ENCODE measurements at regions not wholly inside any gene's neighbourhood (a gene's known extent, or its start where the extent isn't known, plus 50 kb on each side); places are given as distances from the start of the nearest gene placed in this dataset.

DNA sequence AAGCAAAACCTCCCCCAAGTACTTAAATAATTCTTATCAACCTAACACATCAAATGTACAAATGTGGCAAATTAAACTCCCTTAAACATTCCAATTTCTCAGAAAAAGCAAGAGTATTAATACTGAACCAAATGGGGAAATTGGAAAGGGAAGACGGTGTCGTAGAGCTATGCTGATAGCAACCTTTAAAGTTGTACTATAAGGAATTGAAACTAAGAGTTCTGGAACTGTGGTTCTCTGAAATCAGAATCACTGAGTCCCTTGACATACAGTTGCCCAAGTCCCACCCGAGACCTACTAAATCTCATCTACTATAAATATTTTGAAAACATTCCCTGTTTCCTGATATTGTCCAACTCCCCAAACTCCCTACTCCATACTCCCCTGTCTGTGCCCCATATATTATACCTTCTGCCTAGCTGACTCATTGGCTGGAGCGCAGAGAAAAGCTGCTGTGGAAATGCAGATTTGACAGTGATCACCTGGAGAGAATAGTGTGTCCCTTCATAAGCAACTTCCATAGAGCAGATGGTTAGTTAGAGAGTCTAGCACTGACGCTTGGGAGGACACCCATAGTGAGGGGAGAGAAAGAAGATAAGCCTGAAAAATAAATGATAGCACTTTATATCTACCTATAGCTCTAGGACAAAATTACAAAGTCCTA, 51.4 kb upstream of the ITM2B start:
- DNase-seq: no peak

DNA sequence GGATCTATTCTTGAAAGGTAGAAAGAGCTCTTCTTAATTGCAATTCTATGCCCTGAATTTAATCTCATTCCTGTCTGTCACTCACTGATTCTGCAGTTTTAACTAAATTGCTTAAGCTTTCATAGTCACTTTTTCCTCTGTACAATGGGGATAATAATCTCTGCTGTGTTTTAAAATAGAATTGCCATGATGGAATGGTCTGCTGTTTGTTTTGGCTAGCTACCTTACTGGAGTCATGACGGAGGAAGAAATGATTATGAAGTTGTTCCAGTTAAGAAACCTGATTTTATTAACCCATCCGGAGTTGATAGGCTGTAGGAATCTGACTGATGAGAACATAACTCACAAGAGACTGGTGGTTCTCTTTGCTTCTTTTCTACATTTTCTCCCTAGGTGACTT, 54.9 kb upstream of the ITM2B start:
- no peak for DNase-seq

DNA sequence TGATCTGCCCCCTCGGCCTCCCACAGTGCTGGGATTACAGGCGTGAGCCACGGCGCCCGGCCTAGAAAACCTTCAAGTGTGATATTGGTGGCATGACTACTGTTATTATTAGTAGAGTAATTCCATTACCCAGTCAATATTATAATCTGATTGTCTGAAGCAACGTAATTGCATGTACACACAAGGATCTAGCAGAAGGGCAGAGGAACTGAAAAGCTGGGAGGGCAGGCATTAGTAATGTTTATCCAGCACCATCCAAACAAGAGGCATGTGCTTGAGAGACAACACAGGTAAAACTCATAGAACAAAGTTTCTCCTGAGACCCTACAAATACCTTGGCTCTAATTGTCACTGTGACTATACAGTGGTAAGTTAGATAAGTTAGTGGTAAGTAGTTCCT, 56.2 kb upstream of the ITM2B start:
- no peak for DNase-seq

DNA sequence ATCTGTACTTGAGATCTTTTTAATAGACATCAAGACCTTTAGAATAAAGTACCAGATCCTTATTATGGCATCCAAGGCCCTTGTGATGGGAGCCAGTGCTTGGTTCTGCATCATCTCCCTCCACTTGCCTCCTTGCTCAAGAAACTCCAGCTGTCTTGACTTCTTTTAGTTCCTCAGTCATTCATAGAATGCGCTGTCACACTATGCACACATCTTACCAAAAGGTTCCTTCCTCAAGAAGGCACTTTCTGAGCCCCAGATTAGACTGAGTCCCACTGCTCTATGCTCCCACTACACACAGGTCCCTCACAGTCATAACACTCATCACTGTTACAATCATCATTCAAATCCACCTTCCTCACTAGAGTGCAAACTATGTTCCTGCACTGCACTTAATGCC, 57.8 kb upstream of the ITM2B start:
- no peak for DNase-seq

DNA sequence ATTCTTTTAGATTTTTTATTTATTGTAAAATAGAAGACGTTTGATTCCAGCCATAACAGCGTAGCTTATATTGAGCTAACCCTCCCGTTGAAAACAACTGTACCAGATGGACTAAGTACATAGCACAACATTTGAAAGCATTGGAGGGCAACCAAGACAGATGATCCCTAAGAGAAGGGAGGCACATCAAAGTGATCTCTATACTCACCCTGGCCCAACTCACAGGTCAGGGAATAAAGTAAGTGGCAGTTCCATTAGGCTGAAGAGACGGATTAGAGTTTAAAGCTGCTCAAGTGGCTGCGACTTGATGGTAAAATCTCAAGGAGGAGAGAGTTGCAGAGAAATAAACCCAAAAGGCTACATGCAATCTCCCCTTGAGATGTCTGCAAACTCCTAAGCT, 65.1 kb upstream of the ITM2B start:
- no peak for DNase-seq

DNA sequence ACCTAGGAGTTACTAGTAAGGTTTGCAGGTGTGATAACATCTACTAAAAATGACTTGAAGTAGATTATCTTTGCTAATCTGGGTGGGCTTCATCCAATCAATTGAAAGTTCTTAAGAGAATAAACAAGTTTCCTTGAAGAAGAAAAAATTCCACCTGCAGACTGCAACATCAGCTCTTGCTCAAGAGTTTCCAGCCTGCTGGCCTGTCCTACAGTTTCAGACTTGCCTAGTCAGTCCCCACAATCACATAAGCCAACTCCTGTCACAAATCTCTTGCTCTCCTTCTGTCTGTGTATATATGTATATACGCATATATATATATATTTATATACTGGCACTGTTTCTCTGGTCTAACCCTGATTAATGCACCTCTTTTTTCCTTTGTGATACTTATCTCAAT, 67.3 kb upstream of the ITM2B start:
- no peak for DNase-seq

DNA sequence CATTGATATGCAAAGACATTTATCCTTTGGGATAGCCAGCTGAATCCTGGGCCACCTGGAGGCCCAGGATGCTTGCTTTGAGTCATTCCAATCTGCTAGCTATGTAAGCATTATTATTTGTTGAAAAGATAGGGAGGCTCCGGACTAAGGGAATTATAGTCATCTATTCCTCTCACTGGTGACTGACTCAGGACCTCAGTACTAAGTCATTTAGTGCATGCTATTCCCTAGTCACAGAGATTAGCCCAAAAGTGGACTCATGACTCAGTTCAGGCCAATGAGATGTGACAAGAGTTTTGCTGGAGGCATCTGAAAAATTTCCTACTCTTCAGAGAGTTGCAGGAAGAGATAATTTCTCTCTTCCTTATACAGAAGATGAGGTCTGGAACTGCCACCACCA, 67.9 kb upstream of the ITM2B start:
- DNase-seq: no peak

DNA sequence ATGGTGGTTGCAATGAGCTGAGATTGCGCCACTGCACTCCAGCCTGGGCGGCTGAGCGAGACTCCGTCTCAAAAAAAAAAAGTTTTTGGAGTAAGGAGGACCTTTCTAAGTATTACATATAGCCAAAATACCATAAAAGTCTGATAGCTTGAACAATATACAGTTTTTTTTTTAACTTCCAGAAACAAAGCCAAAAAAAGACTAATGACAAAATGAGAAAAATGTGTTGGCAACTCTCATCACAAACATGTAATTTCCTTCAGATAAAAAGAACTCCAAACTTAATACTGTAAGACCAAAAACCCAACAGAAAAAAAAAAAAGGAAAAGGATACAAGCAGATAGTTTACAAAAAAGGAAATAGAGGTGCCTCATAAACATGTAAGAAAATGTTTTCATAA, 68.2 kb upstream of the MED4 start:
- DNase-seq: no peak

DNA sequence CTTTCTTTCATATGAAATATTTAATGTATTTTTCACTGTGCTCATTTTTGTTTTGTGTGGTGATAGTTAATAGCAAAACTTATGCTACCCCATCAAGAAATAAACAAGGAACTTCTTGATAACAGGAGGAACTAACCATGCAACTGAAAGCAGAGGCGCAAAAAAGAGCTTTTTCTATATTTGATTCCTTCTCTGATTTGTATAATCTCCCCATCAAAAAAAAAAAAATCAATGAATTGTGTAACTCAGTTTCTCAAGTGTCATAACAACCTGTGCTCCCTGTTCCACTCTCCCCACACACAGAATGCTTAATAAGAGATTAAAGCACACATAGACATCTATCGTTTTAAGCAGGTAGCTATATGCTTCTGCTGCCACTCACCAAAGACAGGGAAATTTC, 67.3 kb upstream of the MED4 start:
- DNase-seq: no peak

DNA sequence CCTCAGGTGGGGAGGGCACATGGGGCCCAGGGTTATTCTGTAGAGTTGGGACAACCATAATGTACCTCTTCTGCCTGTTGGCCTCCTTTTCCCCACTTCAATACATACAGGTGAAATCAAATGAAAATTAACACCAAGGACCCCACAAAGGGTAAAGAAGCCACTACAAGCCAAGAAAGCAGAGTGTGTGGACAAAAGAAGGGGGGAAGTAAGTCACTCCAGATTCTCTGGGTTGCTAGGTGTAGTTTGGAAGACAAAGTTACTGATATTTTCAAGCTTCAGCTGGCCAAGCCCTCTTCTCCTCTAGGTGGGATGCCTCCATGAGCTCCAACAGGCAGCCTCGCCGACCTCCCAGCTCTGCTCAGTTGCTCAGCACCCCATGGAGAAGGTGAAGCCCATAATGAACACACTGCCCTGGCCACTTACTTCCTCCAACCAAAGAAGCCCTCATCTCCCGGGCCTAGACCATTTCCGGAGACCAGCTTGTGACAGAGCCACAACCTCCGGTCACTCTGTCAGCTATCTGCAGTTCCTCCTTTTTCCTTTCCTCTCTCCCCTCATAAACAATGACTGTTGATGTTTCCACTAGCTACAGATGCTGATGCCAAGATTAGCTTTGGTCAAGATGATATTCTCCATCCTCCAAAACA, 66.8 kb upstream of the MED4 start:
- DNase-seq: no peak

DNA sequence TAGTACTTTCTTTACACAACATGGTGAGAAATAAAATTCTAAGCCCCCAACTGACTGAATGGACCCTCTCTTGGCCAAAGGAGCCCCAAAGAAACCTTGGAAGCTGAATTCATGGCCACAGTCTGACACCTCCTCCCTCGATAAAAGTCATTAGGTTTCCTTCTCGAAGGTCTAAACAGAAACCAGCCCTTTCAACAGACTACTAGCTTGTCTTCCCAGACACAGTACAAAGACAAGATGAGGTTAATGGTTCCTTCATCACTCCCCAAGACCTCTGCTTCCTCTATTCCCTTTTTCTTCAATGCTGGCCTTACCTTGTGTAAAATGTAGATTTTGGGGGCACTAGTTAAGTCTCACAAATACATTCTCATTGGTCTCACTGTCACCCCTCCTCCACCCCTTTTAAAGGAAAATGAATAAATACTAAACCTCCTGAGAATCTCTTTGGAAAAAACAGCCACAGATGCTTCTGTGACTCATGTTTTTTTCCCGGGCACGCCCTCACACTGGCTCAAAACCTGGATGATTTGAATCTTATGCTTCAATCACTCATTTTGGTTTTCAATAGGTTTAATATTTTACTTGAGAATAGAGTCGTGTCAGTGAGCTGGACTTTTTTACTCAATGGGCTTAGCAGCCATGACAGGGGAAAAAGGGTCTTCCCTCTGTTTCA, 65.8 kb upstream of the MED4 start:
- DNase-seq: no peak

DNA sequence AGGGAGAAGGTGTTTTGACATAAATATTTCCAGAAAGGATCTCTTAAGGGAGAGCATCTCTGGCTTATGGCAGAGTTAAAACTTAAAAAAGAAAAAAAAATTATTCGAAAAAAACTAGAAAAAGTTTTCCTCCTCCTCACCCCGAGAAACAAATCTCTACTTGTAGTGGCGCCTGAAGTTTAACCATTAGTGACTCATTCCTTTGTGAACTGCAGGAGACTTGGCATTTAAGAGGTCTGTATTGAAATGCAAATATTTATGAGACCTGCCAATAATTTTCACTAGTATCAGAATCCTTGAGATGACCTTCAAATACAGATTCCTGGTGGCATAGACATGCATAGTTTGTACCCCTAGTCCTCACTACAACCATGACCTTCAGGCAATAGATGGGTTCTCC, 64.9 kb upstream of the MED4 start:
- no peak for DNase-seq

DNA sequence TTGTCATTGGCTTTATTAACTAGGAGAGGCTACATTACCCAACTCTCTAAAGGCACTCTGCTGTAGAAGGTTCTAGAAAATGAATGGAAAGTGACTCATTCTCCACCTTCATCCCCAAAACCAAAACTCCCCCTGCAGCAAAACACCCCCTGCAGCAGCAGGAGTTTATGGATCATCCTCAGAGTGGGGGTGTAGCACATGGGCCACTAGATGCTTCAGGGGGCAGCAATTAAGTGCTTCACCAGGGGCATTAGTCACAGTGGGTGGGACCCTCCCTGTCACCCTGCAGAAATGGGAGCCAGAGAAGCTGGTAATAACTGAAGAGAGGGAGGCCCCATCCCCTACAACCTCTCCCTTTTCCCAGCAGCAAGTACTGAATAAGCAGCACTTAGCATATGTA, 64.5 kb upstream of the MED4 start:
- no peak for DNase-seq

DNA sequence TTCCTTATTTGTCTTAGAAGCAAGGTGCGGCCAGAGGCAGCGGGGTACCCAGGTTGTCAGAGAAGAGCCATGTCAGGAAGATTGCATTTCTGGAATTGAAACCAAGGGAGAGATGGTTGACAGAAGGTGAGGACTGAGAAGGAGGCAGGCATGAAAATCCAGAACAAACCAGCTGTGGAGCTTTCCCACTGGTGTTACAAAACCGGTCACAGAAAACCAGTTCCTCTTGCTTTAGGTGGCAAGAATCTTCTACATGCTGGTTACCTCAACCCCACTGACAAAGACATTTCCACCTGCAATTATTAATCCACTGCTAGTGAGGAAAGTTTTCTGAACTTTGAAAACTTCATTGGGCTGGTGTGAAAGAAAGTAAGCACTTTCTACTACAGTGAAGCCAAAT, 64.0 kb upstream of the MED4 start:
- no peak for DNase-seq

DNA sequence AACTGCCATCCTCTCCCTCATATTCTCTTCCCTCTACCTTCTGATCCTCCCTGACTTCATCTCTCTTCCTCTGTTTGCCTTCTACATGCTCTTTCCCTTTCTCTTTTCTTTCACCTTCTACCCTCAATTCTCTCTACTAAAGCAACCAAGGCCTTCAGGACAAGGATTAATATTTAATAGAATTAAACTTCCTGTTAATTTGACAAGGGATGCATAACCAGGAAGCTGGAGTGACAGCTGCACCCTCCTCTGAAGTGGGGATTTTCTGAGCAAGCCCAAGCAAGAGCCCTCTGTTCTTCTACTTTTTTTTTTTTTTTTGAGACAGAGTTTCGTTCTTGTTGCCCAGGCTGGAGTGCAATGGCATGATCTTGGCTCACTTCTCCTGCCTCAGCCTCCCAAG, 63.4 kb upstream of the MED4 start:
- DNase-seq: no peak

DNA sequence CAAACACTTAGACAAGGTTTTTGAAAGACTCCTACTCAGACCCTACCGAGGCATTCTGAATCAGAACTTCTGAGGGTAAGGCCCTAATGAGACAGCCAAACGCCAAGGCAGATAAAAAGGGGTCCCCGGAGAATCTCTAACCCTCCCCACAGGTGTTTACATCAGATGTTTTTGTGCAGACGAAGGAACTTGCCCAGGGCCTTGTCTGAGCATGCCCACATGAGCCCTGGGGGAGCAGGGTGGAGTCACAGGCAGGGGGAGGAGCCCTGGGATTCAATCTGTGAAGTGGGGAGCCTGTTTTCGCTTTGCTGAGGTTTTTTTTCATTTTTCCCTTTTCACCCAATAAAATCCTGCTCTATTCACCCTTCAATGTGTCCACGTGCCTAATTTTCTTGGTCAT, 61.6 kb upstream of the MED4 start:
- peak; percentile 59 for DNase-seq

DNA sequence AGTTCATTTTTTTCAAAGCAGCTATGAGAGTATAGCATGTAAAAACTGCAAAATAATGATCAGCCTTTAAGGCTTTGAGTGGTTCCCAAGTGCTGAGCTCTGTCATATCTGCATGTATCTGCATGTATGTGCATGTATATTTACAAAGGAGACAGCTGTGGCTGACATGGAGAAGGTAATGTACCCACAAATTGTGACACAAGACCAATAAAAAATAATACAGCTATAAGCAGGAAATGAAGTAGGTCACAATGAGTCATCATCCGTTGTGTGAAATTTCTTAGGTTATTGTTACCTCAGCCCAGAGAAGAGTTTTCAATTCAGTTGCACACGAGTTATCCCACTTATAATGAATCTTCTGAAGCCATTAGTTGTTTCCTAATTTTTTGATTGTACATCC, 60.9 kb upstream of the MED4 start:
- DNase-seq: no peak

DNA sequence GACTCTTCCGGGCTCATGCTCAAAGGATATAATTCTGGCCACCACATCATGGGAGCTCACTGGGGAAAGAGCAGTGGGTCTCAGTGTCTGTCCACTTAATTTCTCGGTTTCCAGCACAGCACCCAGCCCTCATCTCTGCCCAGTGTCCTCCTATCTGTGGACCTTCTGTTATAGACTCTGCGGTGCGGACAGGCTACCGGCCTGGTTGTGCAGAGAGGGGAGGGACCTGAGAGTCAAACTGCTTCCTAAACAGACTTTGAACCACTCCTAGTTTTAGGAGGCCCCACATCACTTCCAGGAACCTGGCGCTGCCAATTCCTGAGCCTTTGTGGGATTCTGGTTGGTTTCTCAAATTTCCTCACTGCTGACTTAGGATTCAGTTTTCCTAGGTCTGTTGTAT, 59.8 kb upstream of the MED4 start:
- no peak for DNase-seq

DNA sequence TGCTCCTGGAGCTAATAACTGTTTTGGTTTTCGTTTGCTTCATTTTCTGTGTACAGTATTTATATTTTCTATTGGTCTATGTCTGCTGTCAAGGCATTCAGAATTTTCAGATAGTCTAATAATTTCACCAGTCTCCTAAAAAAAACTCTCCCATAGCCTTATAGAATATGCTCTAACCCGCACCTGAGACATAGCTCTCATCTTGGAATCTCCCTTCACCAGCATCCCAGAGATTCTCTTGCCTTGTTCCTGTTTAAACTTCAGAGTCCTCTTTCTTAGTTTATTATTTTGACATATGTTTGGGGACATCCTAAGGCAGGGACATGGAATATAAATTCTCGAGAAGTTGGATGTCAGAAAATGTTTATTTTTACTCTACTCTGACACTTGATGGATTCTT, 58.3 kb upstream of the MED4 start:
- no peak for DNase-seq

DNA sequence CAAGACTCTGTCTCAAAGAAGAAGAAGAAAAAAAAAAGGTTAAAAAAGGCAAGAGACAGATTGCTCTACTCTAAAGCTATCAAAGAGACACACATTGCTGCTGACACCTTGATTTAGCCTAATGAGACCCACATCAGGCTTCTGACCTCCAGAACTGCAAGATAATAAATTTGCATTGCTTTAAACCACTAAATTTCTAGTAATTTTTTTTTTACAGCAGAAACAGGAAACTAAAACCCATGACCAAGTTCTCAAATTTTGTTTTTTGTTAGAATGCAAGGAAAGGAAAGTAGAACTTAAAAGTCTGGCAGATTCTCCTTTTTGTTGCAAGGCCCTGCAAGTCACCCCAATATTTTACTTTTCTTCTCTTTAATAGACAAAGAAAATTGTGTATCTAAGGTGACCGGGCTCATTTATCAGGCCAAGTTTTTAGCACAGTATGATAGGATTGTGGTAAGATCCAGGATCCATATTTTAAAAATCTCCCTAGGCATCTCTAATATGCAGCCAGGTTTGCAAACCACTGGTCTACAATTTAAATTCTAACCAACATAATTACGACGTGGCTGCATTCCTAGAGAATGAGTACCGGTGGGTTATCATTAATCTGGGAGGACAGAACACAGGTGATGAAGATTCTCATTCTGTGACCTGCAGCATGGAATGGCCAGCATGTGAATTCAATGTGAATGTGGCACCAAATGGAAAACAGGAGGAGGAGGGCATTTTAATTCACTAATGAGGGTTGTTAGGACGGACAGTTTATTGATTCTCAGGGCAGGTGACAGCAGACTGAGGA, 56.7 kb upstream of the MED4 start:
- no peak for DNase-seq

DNA sequence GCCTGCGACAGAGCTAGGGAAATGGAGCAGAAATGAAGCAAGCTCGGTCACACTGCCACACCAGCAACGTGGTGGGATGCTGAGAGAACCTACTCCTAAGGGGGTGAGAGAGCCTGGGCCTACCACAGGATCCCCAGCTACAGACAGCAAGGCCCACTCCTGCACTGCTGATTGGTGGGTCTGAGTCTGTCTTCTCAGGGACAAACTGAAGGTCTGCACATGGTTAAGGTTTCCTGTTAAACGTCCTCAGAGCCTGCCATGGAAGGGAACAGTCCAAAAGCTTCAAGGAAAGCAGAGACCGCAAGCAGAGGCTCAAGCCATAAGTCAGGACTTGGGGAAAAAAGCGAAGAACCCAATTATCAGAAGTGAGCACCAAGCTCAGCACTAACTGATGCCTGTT, 53.5 kb upstream of the MED4 start:
- no peak for DNase-seq

DNA sequence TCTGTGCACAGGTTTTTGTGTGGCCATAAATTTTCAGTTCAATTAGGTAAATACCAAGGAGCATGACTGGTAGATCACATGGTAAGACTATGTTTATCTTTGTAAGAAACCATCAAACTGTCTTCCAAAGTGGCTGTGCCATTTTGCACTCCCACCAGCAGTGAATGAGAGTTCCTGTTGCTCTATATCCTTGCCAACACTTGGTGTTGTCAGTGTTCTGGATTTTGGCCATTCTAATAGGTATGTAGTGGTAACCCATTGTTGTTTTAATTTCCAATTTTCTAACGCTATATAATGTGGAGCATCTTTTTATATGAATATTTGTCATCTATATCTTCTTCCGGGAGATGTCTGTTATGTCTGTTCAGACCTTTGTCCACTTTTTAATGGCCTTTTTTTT, 51.7 kb upstream of the MED4 start:
- DNase-seq: no peak

DNA sequence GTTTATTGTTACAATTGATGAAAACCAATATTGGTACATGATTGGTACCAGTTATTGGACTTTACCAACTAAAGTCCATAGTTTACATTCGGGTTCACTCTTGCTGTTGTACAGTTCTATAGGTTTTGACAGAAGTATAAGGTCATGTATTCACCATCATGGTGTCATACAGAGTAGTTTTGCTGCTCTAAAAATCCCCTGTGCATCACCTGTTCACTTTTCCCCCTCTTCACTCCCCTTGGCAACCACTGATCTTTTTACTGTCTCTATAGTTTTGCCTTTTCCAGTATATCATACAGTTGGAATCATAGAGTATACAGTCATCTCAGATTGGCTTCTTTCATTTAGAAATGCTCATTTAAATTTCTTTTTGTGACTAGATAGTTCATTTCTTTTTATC, 51.2 kb upstream of the MED4 start:
- no peak for DNase-seq
